SK-N-SH (cell line): ENCODE measurements at regions not wholly inside any gene's neighbourhood (a gene's known extent, or its start where the extent isn't known, plus 50 kb on each side); places are given as distances from the start of the nearest gene placed in this dataset.

Source experiments
- CTCF ChIA-PET: fragments of 300-600, 350-600 bp; formaldehyde crosslinking; extraction: SDS; loops from one replicate; lab custom pipeline; 2021; lab: Yijun Ruan, JAX
- POLR2A ChIA-PET: fragments of 350-600 bp; sonication (Branson Sonifier 250); formaldehyde crosslinking; extraction: SDS; loops from one replicate; lab custom pipeline; 2020; ENCODE audit warnings: antibody characterized with exemption, inconsistent platforms; lab: Yijun Ruan, JAX
- DNase-seq: peaks from one replicate; pipeline ENCODE4 v3.0.0; 2012
- H2AFZ ChIP-seq: fragments of 200-600 bp; sonication (generic); 2 replicates; pipeline ENCODE4 v1.8.1; 2016; ENCODE audit warnings: antibody characterized with exemption, mild to moderate bottlenecking, low read depth
- H3F3A ChIP-seq: fragments of 200-600 bp; sonication (generic); replicated peaks from 2 replicates; pipeline ENCODE3; 2016; ENCODE audit warnings: antibody characterized with exemption, mild to moderate bottlenecking; ENCODE audit not compliant: insufficient read depth
- H3K27ac ChIP-seq, 2 experiments: fragments of 200-500 bp in 1 of 2; fragments of 200-600 bp in 1 of 2; sonication (Bioruptor generic) in 1 of 2; sonication (generic), shearing (Covaris generic) in 1 of 2; 2 replicates each; pipeline versions ENCODE4 v1.5.1 to v1.6.1; 2014 to 2016; ENCODE audit warnings: low read depth in 2 of 2, inconsistent platforms in 1 of 2, low read length in 1 of 2, mild to moderate bottlenecking in 1 of 2, mixed read lengths in 1 of 2
- H3K27me3 ChIP-seq: fragments of 200-600 bp; sonication (generic), shearing (Covaris generic); 2 replicates; pipeline ENCODE4 v1.6.1; 2016; ENCODE audit warnings: mixed run types; ENCODE audit not compliant: insufficient read depth
- H3K36me3 ChIP-seq, 2 experiments: fragments of 200-500 bp in 1 of 2; fragments of 200-600 bp in 1 of 2; sonication (Bioruptor generic) in 1 of 2; sonication (generic) in 1 of 2; replicated peaks in 1 of 2; 2 replicates each; pipeline versions ENCODE3 to v1.5.1; 2014 to 2016; ENCODE audit warnings: low read length in 1 of 2, mild to moderate bottlenecking in 1 of 2; ENCODE audit not compliant: insufficient read depth in 2 of 2, control insufficient read depth in 1 of 2
- H3K4me1 ChIP-seq, 2 experiments: fragments of 200-500 bp in 1 of 2; fragments of 200-600 bp in 1 of 2; sonication (Bioruptor generic) in 1 of 2; sonication (generic), shearing (Covaris generic) in 1 of 2; 2 replicates each; pipeline versions ENCODE4 v1.5.1 to v1.6.1; 2014 to 2016; ENCODE audit warnings: low read depth in 1 of 2, low read length in 1 of 2, mixed run types in 1 of 2; ENCODE audit not compliant: insufficient read depth in 2 of 2, control insufficient read depth in 1 of 2
- H3K4me2 ChIP-seq: fragments of 200-600 bp; sonication (generic), shearing (Covaris generic); 2 replicates; pipeline ENCODE4 v1.6.1; 2017; ENCODE audit warnings: mixed run types
- H3K4me3 ChIP-seq, 2 experiments: fragments of 200-500 bp in 1 of 2; fragments of 200-600 bp in 1 of 2; sonication (Bioruptor generic) in 1 of 2; sonication (generic), shearing (Covaris generic) in 1 of 2; 2 replicates each; pipeline versions ENCODE4 v1.5.1 to v1.8.1; 2014 to 2016; ENCODE audit warnings: low read depth in 2 of 2, inconsistent platforms in 1 of 2, low read length in 1 of 2, mild to moderate bottlenecking in 1 of 2, mixed read lengths in 1 of 2, moderate library complexity in 1 of 2
- H3K79me2 ChIP-seq: fragments of 200-600 bp; sonication (generic); 2 replicates; pipeline ENCODE4 v1.8.1; 2017; ENCODE audit warnings: mild to moderate bottlenecking; ENCODE audit not compliant: insufficient read depth
- H3K9ac ChIP-seq: fragments of 200-600 bp; sonication (generic); 2 replicates; pipeline ENCODE4 v1.6.1; 2017; ENCODE audit warnings: mixed run types
- H3K9me2 ChIP-seq: fragments of 200-600 bp; sonication (generic); 2 replicates; pipeline ENCODE4 v1.6.1; 2017; ENCODE audit warnings: mixed run types
- H3K9me3 ChIP-seq: fragments of 200-600 bp; sonication (generic); 2 replicates; pipeline ENCODE4 v1.6.1; 2017; ENCODE audit warnings: mixed run types, mild to moderate bottlenecking, moderate library complexity
- H4K20me1 ChIP-seq: fragments of 200-600 bp; sonication (generic); 2 replicates; pipeline ENCODE4 v1.6.1; 2017; ENCODE audit warnings: mild to moderate bottlenecking, mixed run types; ENCODE audit not compliant: insufficient read depth
- EP300 ChIP-seq, 2 experiments: IDR thresholded peaks; 2 replicates each; pipeline versions ENCODE4 v1.4.0 to v1.6.1; 2012; ENCODE audit warnings: borderline replicate concordance in 1 of 2, low read depth in 1 of 2, low read length in 1 of 2
- EZH2phosphoT487 ChIP-seq: fragments of 200-600 bp; sonication (generic); IDR thresholded peaks from 2 replicates; pipeline ENCODE4 v1.6.1; 2017; ENCODE audit warnings: low read depth, mixed run types, mild to moderate bottlenecking, antibody characterized with exemption, moderate library complexity, borderline replicate concordance
- FOXJ3 ChIP-seq: sonication (generic); formaldehyde crosslinking; IDR thresholded peaks from 2 replicates; pipeline ENCODE4 v1.5.1; 2020; ENCODE audit warnings: mild to moderate bottlenecking, missing genetic modification reagents
- FOXM1 ChIP-seq: IDR thresholded peaks from 2 replicates; pipeline ENCODE4 v1.4.0; 2012; ENCODE audit warnings: low read depth, mild to moderate bottlenecking
- NFIC ChIP-seq: IDR thresholded peaks from 2 replicates; pipeline ENCODE4 v1.4.0; 2012; ENCODE audit warnings: borderline replicate concordance
- NRF1 ChIP-seq: IDR thresholded peaks from 2 replicates; pipeline ENCODE4 v1.6.1; 2012; ENCODE audit warnings: low read depth, mild to moderate bottlenecking, low read length
- PBX3 ChIP-seq: IDR thresholded peaks from 2 replicates; pipeline ENCODE4; 2012
- POLR2AphosphoS5 ChIP-seq: IDR thresholded peaks from 2 replicates; pipeline ENCODE4 v1.6.1; 2012; ENCODE audit warnings: low read depth, low read length
- RAD21 ChIP-seq: IDR thresholded peaks from 2 replicates; pipeline ENCODE4 v1.6.1; 2012; ENCODE audit warnings: mild to moderate bottlenecking, low read length
- RFX5 ChIP-seq: IDR thresholded peaks from 2 replicates; pipeline ENCODE4 v1.6.1; 2012; ENCODE audit warnings: mild to moderate bottlenecking, improper control_type of control experiment, low read length
- RXRA ChIP-seq: IDR thresholded peaks from 2 replicates; pipeline ENCODE4 v1.4.0; 2012; ENCODE audit warnings: low read depth, mild to moderate bottlenecking, borderline replicate concordance
- SIN3A ChIP-seq: IDR thresholded peaks from 2 replicates; pipeline ENCODE4 v1.6.1; 2012; ENCODE audit warnings: low read depth, mild to moderate bottlenecking, low read length, moderate library complexity, borderline replicate concordance
- SMC3 ChIP-seq: IDR thresholded peaks from 2 replicates; pipeline ENCODE4 v1.6.1; 2012; ENCODE audit warnings: low read depth, low read length, improper control_type of control experiment
- TCF12 ChIP-seq: IDR thresholded peaks from 2 replicates; pipeline ENCODE4 v1.4.0; 2012
- WGBS: methylation state at CpG from one replicate; pipeline ENCODE4 v1.1.6; 2017; ENCODE audit warnings: low lambda C conversion rate; 5-methylcytosine and 5-hydroxymethylcytosine counted together
- TF ChIP-seq, protein P1 (sequence below): IDR thresholded peaks from 2 replicates; pipeline ENCODE4 v1.4.0; 2012; ENCODE audit warnings: low read depth
- TF ChIP-seq, protein P2 (sequence below): IDR thresholded peaks from 2 replicates; pipeline ENCODE4 v1.4.0; 2012; ENCODE audit warnings: low read depth, borderline replicate concordance

DNA sequence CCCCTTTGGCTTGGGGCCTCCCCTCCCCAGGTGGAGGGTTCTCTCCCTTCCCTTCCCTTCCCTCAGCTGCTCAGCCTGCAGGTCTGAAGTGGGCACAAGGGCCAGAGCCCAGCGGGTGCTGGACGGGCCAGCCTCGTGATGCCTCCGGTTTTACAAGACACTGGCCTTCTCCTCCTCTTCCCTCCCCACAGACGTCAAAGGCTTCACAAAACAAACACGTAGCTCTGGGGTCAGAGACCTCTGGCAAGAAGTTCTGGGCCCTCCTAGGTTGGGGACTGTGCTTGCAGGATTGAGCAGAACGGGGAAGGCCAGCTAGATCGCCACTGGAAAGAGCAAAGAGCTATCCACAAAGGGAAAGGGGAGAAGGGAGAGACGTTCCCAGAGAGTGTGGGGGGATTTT, 81.4 kb upstream of the TPM1 start:
- WGBS: 91% methylated on average over 9 of the region's 9 CpGs
- Histone ChIP-seq H3K4me1 (peaks cover 7 to 12% of the 10 kb centered on the region in 2 experiments; a peak in 3 of 4 replicates), H3K9ac (no peak overlapping the region), H3K4me2 (no peak overlapping the region), H3K27me3 (no peaks in the 10 kb centered on the region), H3K79me2 (no peaks in the 10 kb centered on the region), H2AFZ (no peak overlapping the region), H3F3A (peaks cover 3% of the 10 kb centered on the region), H4K20me1 (no peaks in the 10 kb centered on the region), H3K36me3 (no peaks in the 10 kb centered on the region), H3K4me3 (no peak overlapping the region), H3K9me2 (no peaks in the 10 kb centered on the region), H3K9me3 (no peaks in the 10 kb centered on the region), H3K27ac (no peak overlapping the region)
- CTCF ChIA-PET: interaction anchor here (1.4 to 2.6 kb wide), 2 partner anchors 15 to 87 kb away, joined by 3 to 10 read pairs; no protein-coding TSS in a partner anchor
- no peak for DNase-seq
- POLR2A ChIA-PET: no interaction called here
- TF ChIP-seq NFIC: no peak
- no peak for TF ChIP-seq EP300 (IDR thresholded peaks at IDR 0.05; ENCODE audit: borderline replicate concordance in 1 of 2, low read depth in 1 of 2, low read length in 1 of 2)
- no peak for TF ChIP-seq SMC3
- TF ChIP-seq SIN3A: no peak
- TF ChIP-seq RAD21: no peak
- TF ChIP-seq FOXM1: no peak
- TF ChIP-seq, protein P1, sequence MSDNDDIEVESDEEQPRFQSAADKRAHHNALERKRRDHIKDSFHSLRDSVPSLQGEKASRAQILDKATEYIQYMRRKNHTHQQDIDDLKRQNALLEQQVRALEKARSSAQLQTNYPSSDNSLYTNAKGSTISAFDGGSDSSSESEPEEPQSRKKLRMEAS: no peak
- TF ChIP-seq FOXJ3: no peak
- no peak for TF ChIP-seq RFX5

DNA sequence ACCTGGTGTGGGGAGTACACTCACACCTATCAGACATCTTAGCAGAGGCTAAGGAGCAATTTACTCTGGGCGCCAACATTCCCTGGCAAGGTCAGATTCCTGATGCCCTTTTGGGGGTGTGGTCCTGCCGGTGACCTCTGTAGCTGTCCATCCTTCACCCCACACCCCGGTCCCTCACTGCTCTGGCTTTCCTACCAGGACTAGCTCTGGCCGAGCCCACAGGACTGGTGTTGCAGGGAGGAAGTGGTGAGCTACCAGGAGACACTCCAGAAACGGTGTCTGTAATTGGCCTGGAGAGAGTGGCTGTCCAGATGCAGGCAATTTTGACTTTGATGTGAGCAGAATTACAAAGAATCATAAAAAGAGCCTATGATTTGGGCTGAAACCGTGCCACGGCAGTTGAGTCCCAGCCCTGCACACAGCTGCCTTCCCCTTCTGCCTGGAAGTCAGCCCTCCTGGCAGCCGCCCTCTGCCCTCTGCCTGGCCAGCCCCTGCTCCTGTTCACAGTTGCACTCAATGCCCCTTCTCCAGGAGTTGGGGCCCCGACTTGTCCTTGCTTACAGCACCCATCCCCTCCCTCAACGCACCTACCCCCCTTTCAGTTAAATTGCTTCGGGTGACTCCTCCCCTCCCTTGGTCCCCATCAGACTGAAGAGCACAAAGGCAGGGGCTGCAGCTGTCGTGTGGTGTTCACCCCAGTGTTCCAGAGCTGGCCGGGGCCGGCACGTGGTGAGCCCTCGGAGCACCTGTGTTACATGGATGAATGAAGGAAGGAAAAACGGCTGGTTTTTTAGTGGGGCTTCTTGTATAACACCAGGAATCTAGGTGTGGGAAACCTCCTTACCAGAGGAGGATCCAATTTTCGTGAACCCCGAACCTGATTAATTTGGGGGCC, 80.2 kb upstream of the TPM1 start:
- Histone ChIP-seq H3K79me2 (no peaks in the 10 kb centered on the region), H3K36me3 (no peaks in the 10 kb centered on the region), H3K4me1 (peaks cover 7 to 12% of the 10 kb centered on the region in 2 experiments; a peak in 3 of 4 replicates), H4K20me1 (no peaks in the 10 kb centered on the region), H3K27me3 (no peaks in the 10 kb centered on the region)
- WGBS: 90% methylated on average over 17 of the region's 19 CpGs
- POLR2A ChIA-PET: interaction anchor here (1.0 kb wide), 1 partner anchor 12 kb away, joined by 3 read pairs; no protein-coding TSS in a partner anchor
- TF ChIP-seq FOXM1 (no peak), SMC3 (no peak), POLR2AphosphoS5 (no peak), NRF1 (no peak), EZH2phosphoT487 (no peak), RXRA (no peak), EP300 (IDR thresholded peaks at IDR 0.05; ENCODE audit: borderline replicate concordance in 1 of 2, low read depth in 1 of 2, low read length in 1 of 2) (no peak), TCF12 (no peak), PBX3 (no peak)
- TF ChIP-seq, protein P2, sequence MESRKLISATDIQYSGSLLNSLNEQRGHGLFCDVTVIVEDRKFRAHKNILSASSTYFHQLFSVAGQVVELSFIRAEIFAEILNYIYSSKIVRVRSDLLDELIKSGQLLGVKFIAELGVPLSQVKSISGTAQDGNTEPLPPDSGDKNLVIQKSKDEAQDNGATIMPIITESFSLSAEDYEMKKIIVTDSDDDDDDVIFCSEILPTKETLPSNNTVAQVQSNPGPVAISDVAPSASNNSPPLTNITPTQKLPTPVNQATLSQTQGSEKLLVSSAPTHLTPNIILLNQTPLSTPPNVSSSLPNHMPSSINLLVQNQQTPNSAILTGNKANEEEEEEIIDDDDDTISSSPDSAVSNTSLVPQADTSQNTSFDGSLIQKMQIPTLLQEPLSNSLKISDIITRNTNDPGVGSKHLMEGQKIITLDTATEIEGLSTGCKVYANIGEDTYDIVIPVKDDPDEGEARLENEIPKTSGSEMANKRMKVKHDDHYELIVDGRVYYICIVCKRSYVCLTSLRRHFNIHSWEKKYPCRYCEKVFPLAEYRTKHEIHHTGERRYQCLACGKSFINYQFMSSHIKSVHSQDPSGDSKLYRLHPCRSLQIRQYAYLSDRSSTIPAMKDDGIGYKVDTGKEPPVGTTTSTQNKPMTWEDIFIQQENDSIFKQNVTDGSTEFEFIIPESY: no peak
- TF ChIP-seq, all 33 proteins: peak for 0
- H2AFZ ChIP-seq: no peak overlapping the region
- no peak overlapping the region; a peak in 1 of 4 replicates for H3K27ac ChIP-seq
- CTCF ChIA-PET: interaction anchor here (0.5 to 2.6 kb wide), 4 partner anchors 16 to 419 kb away, joined by 3 to 10 read pairs (median 3); partner anchors contain the start of gene CA12
- no peaks in the 10 kb centered on the region for H3K9me3 ChIP-seq
- H3K4me3 ChIP-seq: no peak overlapping the region
- H3K4me2 ChIP-seq: no peak overlapping the region
- DNase-seq: no peak
- peaks cover 3% of the 10 kb centered on the region for H3F3A ChIP-seq
- no peak overlapping the region for H3K9ac ChIP-seq
- no peaks in the 10 kb centered on the region for H3K9me2 ChIP-seq
